H1 (cell line): ENCODE measurements at regions not wholly inside any gene's neighbourhood (a gene's known extent, or its start where the extent isn't known, plus 50 kb on each side); places are given as distances from the start of the nearest gene placed in this dataset.

Source experiments
- CTCF ChIA-PET: fragments of 300-600 bp; sonication (Branson Sonifier 250); formaldehyde crosslinking; loops from one replicate; lab custom pipeline; 2021; ENCODE audit not compliant: partially characterized antibody; lab: Charles Lee
- POLR2A ChIA-PET: fragments of 300-600 bp; sonication (Branson Sonifier 250); formaldehyde crosslinking; loops from one replicate; lab custom pipeline; 2021; ENCODE audit warnings: inconsistent platforms; ENCODE audit not compliant: partially characterized antibody; lab: Charles Lee
- DNase-seq, 2 experiments: peaks; one replicate each; pipeline versions ENCODE4 v3.0.0 to v3.0.0-alpha.2; 2010 to 2022; ENCODE audit warnings: low spot score in 2 of 2, low read depth in 1 of 2, mixed read lengths in 1 of 2
- FAIRE-seq: peaks from 2 replicates; lab custom pipeline; 2011; peaks lifted over from hg19 to GRCh38; lab: Jason Lieb, UNC
- H2AFZ ChIP-seq: 2 replicates; pipeline ENCODE4 v1.8.1; 2012; ENCODE audit warnings: low read length, inconsistent platforms
- H2AK5ac ChIP-seq: 2 replicates; pipeline ENCODE4 v1.6.1; 2013; ENCODE audit warnings: low read depth, low read length
- H2BK120ac ChIP-seq: replicated peaks from 2 replicates; pipeline ENCODE3; 2013; ENCODE audit warnings: low read depth, low read length, inconsistent platforms
- H2BK12ac ChIP-seq: 2 replicates; pipeline ENCODE4 v1.6.1; 2013; ENCODE audit warnings: low read depth, low read length
- H2BK15ac ChIP-seq: 2 replicates; pipeline ENCODE4 v1.6.1; 2013; ENCODE audit warnings: low read length
- H2BK20ac ChIP-seq: 2 replicates; pipeline ENCODE4 v1.6.1; 2013; ENCODE audit warnings: low read length
- H2BK5ac ChIP-seq: 2 replicates; pipeline ENCODE4 v1.6.1; 2013; ENCODE audit warnings: low read depth, low read length
- H3K14ac ChIP-seq: 2 replicates; pipeline ENCODE4 v1.6.1; 2013; ENCODE audit warnings: inconsistent platforms; ENCODE audit not compliant: insufficient read length
- H3K18ac ChIP-seq: 2 replicates; pipeline ENCODE4 v1.6.1; 2013; ENCODE audit warnings: low read length; ENCODE audit errors: extremely low read depth
- H3K23ac ChIP-seq: 2 replicates; pipeline ENCODE4 v1.6.1; 2013; ENCODE audit warnings: inconsistent platforms; ENCODE audit not compliant: insufficient read length
- H3K23me2 ChIP-seq: 2 replicates; pipeline ENCODE4 v1.6.1; 2013; ENCODE audit warnings: low read depth, low read length
- H3K27ac ChIP-seq: 2 replicates; pipeline ENCODE4 v1.6.1; 2011; ENCODE audit warnings: low read depth, low read length, inconsistent platforms
- H3K27me3 ChIP-seq, 4 experiments: replicated peaks in 1 of 4; 1 replicate in 1 of 4; 2 replicates in 3 of 4; pipeline versions ENCODE4 v1.6.1 to v1.8.1; 2011 to 2013; ENCODE audit warnings: low read length in 3 of 4, mild to moderate bottlenecking in 3 of 4, inconsistent platforms in 2 of 4, mixed read lengths in 2 of 4, moderate library complexity in 1 of 4; ENCODE audit not compliant: control insufficient read depth in 3 of 4, insufficient read depth in 3 of 4; ENCODE audit errors: extremely low read depth in 1 of 4
- H3K36me3 ChIP-seq, 4 experiments: 2 replicates each; pipeline versions ENCODE4 v1.6.1 to v1.8.1; 2011 to 2013; ENCODE audit warnings: mild to moderate bottlenecking in 4 of 4, low read length in 3 of 4, moderate library complexity in 2 of 4, control low read depth in 1 of 4, inconsistent platforms in 1 of 4; ENCODE audit not compliant: insufficient read depth in 4 of 4, control insufficient read depth in 2 of 4
- H3K4ac ChIP-seq: replicated peaks from 2 replicates; pipeline ENCODE3; 2013; ENCODE audit warnings: low read length, low read depth, mixed read lengths, inconsistent platforms; ENCODE audit not compliant: insufficient read length
- H3K4me1 ChIP-seq, 4 experiments: replicated peaks in 1 of 4; 1 replicate in 1 of 4; 2 replicates in 3 of 4; pipeline versions ENCODE4 v1.6.1 to v1.8.1; 2011 to 2013; ENCODE audit warnings: low read length in 3 of 4, inconsistent platforms in 2 of 4, mixed read lengths in 1 of 4; ENCODE audit not compliant: insufficient read depth in 4 of 4, control insufficient read depth in 3 of 4
- H3K4me2 ChIP-seq, 2 experiments: 2 replicates each; pipeline versions ENCODE4 v1.6.1 to v1.8.1; 2011 to 2013; ENCODE audit warnings: low read depth in 2 of 2, low read length in 2 of 2, control low read depth in 1 of 2, inconsistent platforms in 1 of 2, mild to moderate bottlenecking in 1 of 2; ENCODE audit not compliant: insufficient read depth in 1 of 2
- H3K4me3 ChIP-seq, 4 experiments: fragments of 200-600, 300-600 bp in 1 of 4; sonication (generic), shearing (Covaris generic), sonication (Bioruptor Twin) in 1 of 4; 2 replicates each; pipeline versions ENCODE4 v1.5.1 to v1.8.1; 2011 to 2016; ENCODE audit warnings: low read length in 4 of 4, low read depth in 3 of 4, control low read depth in 2 of 4, inconsistent platforms in 2 of 4, mild to moderate bottlenecking in 2 of 4, mixed read lengths in 1 of 4, moderate library complexity in 1 of 4; ENCODE audit not compliant: insufficient read depth in 2 of 4; ENCODE audit errors: extremely low read depth in 1 of 4
- H3K56ac ChIP-seq: replicated peaks from 2 replicates; pipeline ENCODE3; 2013; ENCODE audit warnings: low read depth, mild to moderate bottlenecking, mixed read lengths, low read length, inconsistent platforms; ENCODE audit not compliant: insufficient read length
- H3K79me1 ChIP-seq: 2 replicates; pipeline ENCODE4 v1.6.1; 2013; ENCODE audit warnings: low read depth, low read length, control low read depth
- H3K79me2 ChIP-seq, 2 experiments: 2 replicates each; pipeline versions ENCODE4 v1.6.1 to v1.8.1; 2012 to 2013; ENCODE audit warnings: low read length in 2 of 2, mild to moderate bottlenecking in 2 of 2, inconsistent platforms in 1 of 2; ENCODE audit not compliant: insufficient read depth in 2 of 2, control insufficient read depth in 1 of 2
- H3K9ac ChIP-seq, 4 experiments: replicated peaks in 1 of 4; 1 replicate in 1 of 4; 2 replicates in 3 of 4; pipeline versions ENCODE4 v1.6.1 to v1.8.1; 2011 to 2013; ENCODE audit warnings: low read depth in 3 of 4, low read length in 3 of 4, control low read depth in 2 of 4, mild to moderate bottlenecking in 2 of 4, moderate library complexity in 2 of 4, inconsistent platforms in 1 of 4; ENCODE audit errors: extremely low read depth in 1 of 4
- H3K9me3 ChIP-seq, 2 experiments: 2 replicates each; pipeline versions ENCODE4 v1.6.1 to v1.8.1; 2012 to 2013; ENCODE audit warnings: mild to moderate bottlenecking in 2 of 2, moderate library complexity in 2 of 2, control low read depth in 1 of 2, inconsistent platforms in 1 of 2, low read depth in 1 of 2, low read length in 1 of 2, mixed read lengths in 1 of 2; ENCODE audit not compliant: insufficient read depth in 2 of 2
- H4K20me1 ChIP-seq, 2 experiments: replicated peaks in 1 of 2; 2 replicates each; pipeline versions ENCODE3 to v1.8.1; 2011 to 2013; ENCODE audit warnings: inconsistent platforms in 2 of 2, low read length in 2 of 2, mild to moderate bottlenecking in 1 of 2; ENCODE audit not compliant: insufficient read depth in 2 of 2, control insufficient read depth in 1 of 2
- H4K5ac ChIP-seq: 2 replicates; pipeline ENCODE4 v1.6.1; 2013; ENCODE audit warnings: low read length, low read depth, mixed read lengths, inconsistent platforms; ENCODE audit not compliant: insufficient read length
- H4K8ac ChIP-seq: 2 replicates; pipeline ENCODE4 v1.8.0; 2013; ENCODE audit warnings: mild to moderate bottlenecking, moderate library complexity, low read length, inconsistent platforms; ENCODE audit not compliant: insufficient read depth; ENCODE audit errors: extremely low read depth
- H4K91ac ChIP-seq: replicated peaks from 2 replicates; pipeline ENCODE3; 2013; ENCODE audit warnings: low read length, mixed read lengths, inconsistent platforms; ENCODE audit not compliant: insufficient read length
- CBX8 ChIP-seq: fragments of 300-800, 300-1000 bp; sonication (generic); IDR thresholded peaks from 2 replicates; pipeline ENCODE4 v1.7.1; 2016; ENCODE audit warnings: low read depth, low read length, borderline replicate concordance
- EP300 ChIP-seq, 2 experiments: IDR thresholded peaks; 1 replicate in 1 of 2; 2 replicates in 1 of 2; pipeline ENCODE4 v1.6.1; 2011 to 2012; ENCODE audit warnings: low read depth in 2 of 2, low read length in 2 of 2, mild to moderate bottlenecking in 2 of 2, borderline replicate concordance in 1 of 2, inconsistent platforms in 1 of 2, moderate library complexity in 1 of 2
- JUN ChIP-seq: IDR thresholded peaks from 2 replicates; pipeline ENCODE4 v1.6.1; 2011; ENCODE audit warnings: low read depth, mild to moderate bottlenecking, improper control_type of control experiment, low read length
- RFX5 ChIP-seq: IDR thresholded peaks from 2 replicates; pipeline ENCODE4 v1.6.1; 2011; ENCODE audit warnings: low read depth, low read length, improper control_type of control experiment, borderline replicate concordance
- RXRA ChIP-seq: IDR thresholded peaks from 2 replicates; pipeline ENCODE4 v1.6.1; 2011; ENCODE audit warnings: low read depth, mild to moderate bottlenecking, low read length, moderate library complexity; ENCODE audit not compliant: insufficient read depth
- SAP30 ChIP-seq: fragments of 300-600 bp; sonication (generic); IDR thresholded peaks from 2 replicates; pipeline ENCODE4 v1.7.1; 2012; ENCODE audit warnings: low read length, moderate library complexity, mild to moderate bottlenecking, inconsistent platforms; ENCODE audit not compliant: insufficient read depth, insufficient replicate concordance
- SIRT6 ChIP-seq: IDR thresholded peaks from one replicate; pipeline ENCODE4 v1.7.1; 2012; ENCODE audit warnings: low read length, inconsistent platforms
- SIX5 ChIP-seq: IDR thresholded peaks from 2 replicates; pipeline ENCODE4 v1.6.1; 2011; ENCODE audit warnings: mild to moderate bottlenecking, low read depth, low read length
- SP2 ChIP-seq: IDR thresholded peaks from 2 replicates; pipeline ENCODE4 v1.6.1; 2012; ENCODE audit warnings: mild to moderate bottlenecking, low read length, inconsistent platforms
- SRF ChIP-seq: IDR thresholded peaks from 2 replicates; pipeline ENCODE4 v1.6.1; 2011; ENCODE audit warnings: mild to moderate bottlenecking, low read depth, low read length, moderate library complexity
- TCF12 ChIP-seq: IDR thresholded peaks from 2 replicates; pipeline ENCODE4 v1.6.1; 2011; ENCODE audit warnings: low read depth, mild to moderate bottlenecking, low read length
- ZNF274 ChIP-seq: IDR thresholded peaks from 2 replicates; pipeline ENCODE4 v1.7.0; 2012; ENCODE audit warnings: low read length, borderline replicate concordance; ENCODE audit errors: extremely low read depth
- WGBS, 2 experiments: shearing (Covaris generic) in 1 of 2; methylation state at CpG; one replicate each; pipeline versions ENCODE4 v1.1.6 to v1.1.7; 2013 to 2015; ENCODE audit warnings: low lambda C conversion rate in 2 of 2, mixed read lengths in 2 of 2, inconsistent platforms in 1 of 2, low coverage in 1 of 2, missing lambda C conversion rate in 1 of 2; ENCODE audit not compliant: insufficient replicate concordance in 2 of 2, insufficient coverage in 1 of 2, insufficient read length in 1 of 2; ENCODE audit errors: extremely low coverage in 1 of 2, missing lambda C conversion rate in 1 of 2; 5-methylcytosine and 5-hydroxymethylcytosine counted together
- TF ChIP-seq, protein P1 (sequence below), 3 experiments: IDR thresholded peaks; 1 replicate in 2 of 3; 2 replicates in 1 of 3; pipeline versions ENCODE4 v1.5.1 to v1.6.1; 2011; ENCODE audit warnings: low read length in 3 of 3, mild to moderate bottlenecking in 3 of 3, inconsistent platforms in 2 of 3, low read depth in 1 of 3, moderate library complexity in 1 of 3; ENCODE audit not compliant: insufficient read depth in 1 of 3; ENCODE audit errors: control extremely low read depth in 1 of 3

DNA sequence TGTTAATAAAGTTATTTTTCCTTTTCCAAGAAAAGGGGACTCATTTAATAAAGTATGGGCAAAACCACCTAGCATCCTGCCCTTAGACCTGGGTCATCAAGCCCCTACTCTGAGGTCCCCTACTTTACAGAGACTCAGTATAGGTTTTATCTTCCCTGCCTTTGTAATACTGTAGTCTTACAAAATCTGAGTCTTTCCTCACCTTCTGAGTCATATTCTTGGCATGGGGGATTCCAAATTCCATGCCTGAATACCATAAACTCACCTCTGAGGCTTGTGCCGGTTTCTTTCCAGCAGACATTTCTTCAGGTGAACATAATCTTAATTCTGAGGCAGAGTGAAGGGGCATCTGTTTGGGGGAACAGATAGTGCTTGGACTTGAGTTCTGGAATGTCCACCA, 282.5 kb downstream of the KCNA4 start:
- no peak overlapping the region for H2BK120ac ChIP-seq
- H3K4ac ChIP-seq: no peak overlapping the region
- H3K9ac ChIP-seq: no peak overlapping the region
- no peaks in the 10 kb centered on the region for H3K27me3 ChIP-seq
- H3K4me2 ChIP-seq: no peak overlapping the region
- CTCF ChIA-PET: interaction anchor here (0.7 kb wide), 1 partner anchor 42 kb away, joined by 3 read pairs; no protein-coding TSS in a partner anchor
- H4K8ac ChIP-seq: no peak overlapping the region
- no peaks in the 10 kb centered on the region for H3K79me1 ChIP-seq
- no peak overlapping the region for H3K23ac ChIP-seq
- no peak overlapping the region for H2BK15ac ChIP-seq
- H4K5ac ChIP-seq: no peak overlapping the region
- H3K23me2 ChIP-seq: no peaks in the 10 kb centered on the region
- 75% methylated on average over 1 of the region's 1 CpG; no CpG with 5 or more reads in 1 of the 2 experiments for WGBS, 2 experiments
- H2BK12ac ChIP-seq: no peak overlapping the region
- H3K56ac ChIP-seq: no peak overlapping the region
- H3K79me2 ChIP-seq: no peaks in the 10 kb centered on the region
- no peak overlapping the region for H2BK20ac ChIP-seq
- no peak overlapping the region for H3K18ac ChIP-seq
- H4K91ac ChIP-seq: no peak overlapping the region
- no peak overlapping the region for H3K27ac ChIP-seq
- DNase-seq (no peak), FAIRE-seq (no peak)
- H3K4me1 ChIP-seq: no peaks in the 10 kb centered on the region
- no peaks in the 10 kb centered on the region for H4K20me1 ChIP-seq
- H3K9me3 ChIP-seq: no peaks in the 10 kb centered on the region
- H3K4me3 ChIP-seq: no peak overlapping the region
- no peaks in the 10 kb centered on the region for H3K36me3 ChIP-seq
- no peak overlapping the region for H2AFZ ChIP-seq
- no peak overlapping the region for H2AK5ac ChIP-seq
- no peak overlapping the region for H3K14ac ChIP-seq
- POLR2A ChIA-PET: no interaction called here
- H2BK5ac ChIP-seq: no peak overlapping the region
- TF ChIP-seq SP2: no peak
- TF ChIP-seq SAP30: no peak
- no peak for TF ChIP-seq JUN
- TF ChIP-seq SIX5: no peak
- TF ChIP-seq EP300 (IDR thresholded peaks at IDR 0.05; ENCODE audit: borderline replicate concordance in 1 of 2, low read depth in 2 of 2, low read length in 2 of 2): no peak
- TF ChIP-seq TCF12: no peak
- no peak for TF ChIP-seq CBX8
- TF ChIP-seq ZNF274: no peak
- TF ChIP-seq RFX5: no peak
- TF ChIP-seq SRF: no peak
- TF ChIP-seq, protein P1, sequence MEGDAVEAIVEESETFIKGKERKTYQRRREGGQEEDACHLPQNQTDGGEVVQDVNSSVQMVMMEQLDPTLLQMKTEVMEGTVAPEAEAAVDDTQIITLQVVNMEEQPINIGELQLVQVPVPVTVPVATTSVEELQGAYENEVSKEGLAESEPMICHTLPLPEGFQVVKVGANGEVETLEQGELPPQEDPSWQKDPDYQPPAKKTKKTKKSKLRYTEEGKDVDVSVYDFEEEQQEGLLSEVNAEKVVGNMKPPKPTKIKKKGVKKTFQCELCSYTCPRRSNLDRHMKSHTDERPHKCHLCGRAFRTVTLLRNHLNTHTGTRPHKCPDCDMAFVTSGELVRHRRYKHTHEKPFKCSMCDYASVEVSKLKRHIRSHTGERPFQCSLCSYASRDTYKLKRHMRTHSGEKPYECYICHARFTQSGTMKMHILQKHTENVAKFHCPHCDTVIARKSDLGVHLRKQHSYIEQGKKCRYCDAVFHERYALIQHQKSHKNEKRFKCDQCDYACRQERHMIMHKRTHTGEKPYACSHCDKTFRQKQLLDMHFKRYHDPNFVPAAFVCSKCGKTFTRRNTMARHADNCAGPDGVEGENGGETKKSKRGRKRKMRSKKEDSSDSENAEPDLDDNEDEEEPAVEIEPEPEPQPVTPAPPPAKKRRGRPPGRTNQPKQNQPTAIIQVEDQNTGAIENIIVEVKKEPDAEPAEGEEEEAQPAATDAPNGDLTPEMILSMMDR (IDR thresholded peaks at IDR 0.05; ENCODE audit: control extremely low read depth in 1 of 3, insufficient read depth in 1 of 3, low read depth in 1 of 3, low read length in 3 of 3): no peak
- TF ChIP-seq RXRA: no peak
- no peak for TF ChIP-seq SIRT6
